GM12874 (cell line): ENCODE measurements at regions not wholly inside any gene's neighbourhood (a gene's known extent, or its start where the extent isn't known, plus 50 kb on each side); places are given as distances from the start of the nearest gene placed in this dataset.

Experiments used
- CTCF ChIP-seq: IDR thresholded peaks from 2 replicates; pipeline ENCODE4 v1.5.1; 2011; ENCODE audit warnings: low read depth, mild to moderate bottlenecking, control low read depth, low read length, moderate library complexity; ENCODE audit not compliant: insufficient read depth

- TF ChIP-seq CTCF = no peak
These were observed 985.1 kb downstream of the DSC3 start for GRCh38 chr18:30057398-30057797.

GRCh38 chr18:30056528-30056927 is 986.0 kb downstream of the DSC3 start:
- TF ChIP-seq CTCF = no peak

- no peak for TF ChIP-seq CTCF
These were observed 998.0 kb downstream of the DSC3 start for GRCh38 chr18:30044496-30044895.

- TF ChIP-seq CTCF = no peak
These were observed 1003.3 kb downstream of the DSC3 start for GRCh38 chr18:30039201-30039600.

- TF ChIP-seq CTCF = no peak
These were observed 1007.7 kb downstream of the DSC3 start for GRCh38 chr18:30034818-30035217.

GRCh38 chr18:30016179-30016578 is 1026.4 kb downstream of the DSC3 start:
- TF ChIP-seq CTCF = no peak

- no peak for TF ChIP-seq CTCF
These were observed 1037.6 kb downstream of the DSC3 start for GRCh38 chr18:30004965-30005364.

- TF ChIP-seq CTCF = no peak
These were observed 1060.3 kb downstream of the DSC3 start for GRCh38 chr18:29982218-29982617.
